ENCODE measurements at regions not wholly inside any gene's neighbourhood (a gene's known extent, or its start where the extent isn't known, plus 50 kb on each side); places are given as distances from the start of the nearest gene placed in this dataset.

- TF ChIP-seq ZNF626 (tag by site-specific recombination; IDR thresholded peaks at IDR 0.05) (no peak), ZNF362 (tag by site-specific recombination; IDR thresholded peaks at IDR 0.05) (no peak), WT1 (tag by site-specific recombination; IDR thresholded peaks at IDR 0.05) (no peak), ZXDB (tag by site-specific recombination; IDR thresholded peaks at IDR 0.05) (no peak; the same call in 1 of the 2 replicates), ZSCAN5A (tag by site-specific recombination; IDR thresholded peaks at IDR 0.05) (no peak), ZNF843 (tag by site-specific recombination; IDR thresholded peaks at IDR 0.05) (0 out of 2 replicates have a peak, but pooled peaks have one; percentile 10), ZBTB6 (tag by site-specific recombination; IDR thresholded peaks at IDR 0.05) (no peak), SP7 (tag by site-specific recombination; IDR thresholded peaks at IDR 0.05) (0 out of 2 replicates have a peak, but pooled peaks have one; percentile 8), ZNF292 (tag by site-specific recombination; IDR thresholded peaks at IDR 0.05; ENCODE audit: borderline replicate concordance, low read depth) (no peak), ZNF473 (tag by site-specific recombination; IDR thresholded peaks at IDR 0.05) (no peak), ZNF175 (tag by site-specific recombination; IDR thresholded peaks at IDR 0.05) (no peak), ZBTB1 (tag by site-specific recombination; IDR thresholded peaks at IDR 0.05) (no peak), ZNF311 (tag by site-specific recombination; IDR thresholded peaks at IDR 0.05; ENCODE audit: borderline replicate concordance) (no peak), ZNF155 (tag by site-specific recombination; IDR thresholded peaks at IDR 0.05) (no peak), CTCF (tag by site-specific recombination; IDR thresholded peaks at IDR 0.05) (no peak), ZBTB10 (tag by site-specific recombination; IDR thresholded peaks at IDR 0.05) (0 out of 2 replicates have a peak, but pooled peaks have one; percentile 40), ZNF514 (tag by site-specific recombination; IDR thresholded peaks at IDR 0.05) (no peak), ZNF768 (tag by site-specific recombination; IDR thresholded peaks at IDR 0.05) (no peak), ZNF837 (tag by site-specific recombination; IDR thresholded peaks at IDR 0.05) (no peak), ZNF76 (tag by site-specific recombination; IDR thresholded peaks at IDR 0.05; ENCODE audit: borderline replicate concordance, low read depth) (no peak), ZNF560 (tag by site-specific recombination; IDR thresholded peaks at IDR 0.05; ENCODE audit: borderline replicate concordance) (no peak), IKZF3 (tag by site-specific recombination; IDR thresholded peaks at IDR 0.05) (no peak), ZNF133 (tag by site-specific recombination; IDR thresholded peaks at IDR 0.05) (no peak), ZBTB44 (tag by site-specific recombination; IDR thresholded peaks at IDR 0.05) (no peak), HOXC10 (CRISPR knock-in tag; IDR thresholded peaks at IDR 0.05) (no peak), PRDM10 (tag by site-specific recombination; IDR thresholded peaks at IDR 0.05) (no peak), ZNF121 (tag by site-specific recombination; IDR thresholded peaks at IDR 0.05) (no peak), ZNF621 (tag by site-specific recombination; IDR thresholded peaks at IDR 0.05) (no peak)
Measured at GRCh38 chr18:46334868-46335281, 230.7 kb downstream of the HAUS1 start (continued).
